ENCODE measurements at regions not wholly inside any gene's neighbourhood (a gene's known extent, or its start where the extent isn't known, plus 50 kb on each side); places are given as distances from the start of the nearest gene placed in this dataset.

- no peak for TF ChIP-seq CTCF (IDR thresholded peaks at IDR 0.05; ENCODE audit: low read depth, low read length, missing control alignments)
- H3K4me3 ChIP-seq (ENCODE audit: low read depth, low read length), result no peak overlapping the region
- in situ Hi-C loops (cut with HindIII; ENCODE audit: low sequenced_read_pairs), result no loop called here
- no peak for DNase-seq (ENCODE audit: low read depth)
Measured at GRCh38 chr20:24742436-24742835, 206.6 kb upstream of the CST7 start.

GRCh38 chr20:24742989-24743388, 206.1 kb upstream of the CST7 start:
- no peak overlapping the region for H3K4me3 ChIP-seq (ENCODE audit: low read depth, low read length)
- in situ Hi-C loops (cut with HindIII; ENCODE audit: low sequenced_read_pairs), result no loop called here
- no peak for DNase-seq (ENCODE audit: low read depth)
- no peak for TF ChIP-seq CTCF (IDR thresholded peaks at IDR 0.05; ENCODE audit: low read depth, low read length, missing control alignments)

- H3K4me3 ChIP-seq (ENCODE audit: low read depth, low read length), result no peak overlapping the region
- no peak for TF ChIP-seq CTCF (IDR thresholded peaks at IDR 0.05; ENCODE audit: low read depth, low read length, missing control alignments)
- DNase-seq (ENCODE audit: low read depth), result no peak
- in situ Hi-C loops (cut with HindIII; ENCODE audit: low sequenced_read_pairs), result no loop called here
Measured at GRCh38 chr20:24743641-24744040, 205.4 kb upstream of the CST7 start.

GRCh38 chr20:24744747-24745146, 204.3 kb upstream of the CST7 start:
- H3K4me3 ChIP-seq (ENCODE audit: low read depth, low read length), result no peak overlapping the region
- in situ Hi-C loops (cut with HindIII; ENCODE audit: low sequenced_read_pairs), result no loop called here
- no peak for DNase-seq (ENCODE audit: low read depth)
- TF ChIP-seq CTCF (IDR thresholded peaks at IDR 0.05; ENCODE audit: low read depth, low read length, missing control alignments), result no peak

GRCh38 chr20:24745206-24745605, 203.9 kb upstream of the CST7 start:
- TF ChIP-seq CTCF (IDR thresholded peaks at IDR 0.05; ENCODE audit: low read depth, low read length, missing control alignments), result no peak
- H3K4me3 ChIP-seq (ENCODE audit: low read depth, low read length), result no peak overlapping the region
- no peak for DNase-seq (ENCODE audit: low read depth)
- in situ Hi-C loops (cut with HindIII; ENCODE audit: low sequenced_read_pairs), result no loop called here

GRCh38 chr20:24745617-24746350, 203.3 kb upstream of the CST7 start:
- DNase-seq (ENCODE audit: low read depth), result no peak
- H3K4me3 ChIP-seq (ENCODE audit: low read depth, low read length), result no peak overlapping the region
- no peak for TF ChIP-seq CTCF (IDR thresholded peaks at IDR 0.05; ENCODE audit: low read depth, low read length, missing control alignments)
- in situ Hi-C loops (cut with HindIII; ENCODE audit: low sequenced_read_pairs), result no loop called here
